Gastrocnemius medialis (tissue), 4 donors: ENCODE measurements at regions not wholly inside any gene's neighbourhood (a gene's known extent, or its start where the extent isn't known, plus 50 kb on each side); places are given as distances from the start of the nearest gene placed in this dataset.

Source experiments
- ATAC-seq, 2 donors: fragments of 150-250 bp; one replicate each; pipeline ENCODE4 v1.9.1; 2016
- DNase-seq, 2 donors: peaks; one replicate each; pipeline ENCODE4 v3.0.0-alpha.2; 2019
- H3K27ac ChIP-seq, 4 donors: fragments of 200-600 bp; sonication (generic); 1 replicate in 1 of 4; 2 replicates in 3 of 4; pipeline ENCODE4 v1.5.1; 2016 to 2018; ENCODE audit warnings: mild to moderate bottlenecking in 2 of 4, moderate library complexity in 1 of 4
- H3K27me3 ChIP-seq, 3 donors: fragments of 200-600 bp; sonication (generic) in 2 of 3; 1 replicate in 1 of 3; 2 replicates in 2 of 3; pipeline versions ENCODE4 v1.5.1 to v1.6.0; 2016 to 2019; ENCODE audit warnings: mild to moderate bottlenecking in 1 of 3, moderate library complexity in 1 of 3
- H3K36me3 ChIP-seq, 2 donors: fragments of 200-600 bp; sonication (generic) in 1 of 2; one replicate each; pipeline ENCODE4 v1.5.1; 2017 to 2018
- H3K4me1 ChIP-seq, 2 donors: fragments of 200-600 bp; sonication (generic) in 1 of 2; one replicate each; pipeline ENCODE4 v1.5.1; 2016 to 2017; ENCODE audit warnings: mild to moderate bottlenecking in 2 of 2
- H3K4me3 ChIP-seq, 4 donors: fragments of 200-600 bp; sonication (generic) in 3 of 4; 1 replicate in 1 of 4; 2 replicates in 3 of 4; pipeline ENCODE4 v1.5.1; 2016 to 2019; ENCODE audit warnings: mild to moderate bottlenecking in 2 of 4
- H3K9me3 ChIP-seq, 3 donors: fragments of 200-600 bp; sonication (generic) in 2 of 3; 1 replicate in 1 of 3; 2 replicates in 2 of 3; pipeline ENCODE4 v1.5.1; 2016 to 2019
- POLR2A ChIP-seq, 2 donors: fragments of 450-650 bp; IDR thresholded peaks; one replicate each; pipeline ENCODE4 v1.6.1; 2017; ENCODE audit warnings: antibody characterized with exemption in 2 of 2, mild to moderate bottlenecking in 2 of 2, moderate library complexity in 2 of 2
- in situ Hi-C, 4 donors: fragments of 200-750 bp; cut with MboI; loops; one replicate each; pipeline versions ENCODE4 v1.15.0 to v1.8.0; 2017; ENCODE audit warnings: low sequenced_read_pairs in 4 of 4
- intact Hi-C: fragments of 100-400 bp; cut with DNase I; formaldehyde crosslinking; loops from one replicate; pipeline ENCODE4 v1.15.1; 2023; ENCODE audit warnings: low total_unique reads
- TF ChIP-seq, protein P1 (sequence below), 5 experiments: fragments of 450-650 bp in 3 of 5; fragments of 200-600 bp in 2 of 5; sonication (generic) in 2 of 5; IDR thresholded peaks in 4 of 5; conservative IDR thresholded peaks in 1 of 5; 1 replicate in 4 of 5; 2 replicates in 1 of 5; pipeline ENCODE4 v1.5.1; 2016 to 2019; ENCODE audit warnings: antibody characterized with exemption in 5 of 5, mild to moderate bottlenecking in 3 of 5, moderate library complexity in 3 of 5

DNA sequence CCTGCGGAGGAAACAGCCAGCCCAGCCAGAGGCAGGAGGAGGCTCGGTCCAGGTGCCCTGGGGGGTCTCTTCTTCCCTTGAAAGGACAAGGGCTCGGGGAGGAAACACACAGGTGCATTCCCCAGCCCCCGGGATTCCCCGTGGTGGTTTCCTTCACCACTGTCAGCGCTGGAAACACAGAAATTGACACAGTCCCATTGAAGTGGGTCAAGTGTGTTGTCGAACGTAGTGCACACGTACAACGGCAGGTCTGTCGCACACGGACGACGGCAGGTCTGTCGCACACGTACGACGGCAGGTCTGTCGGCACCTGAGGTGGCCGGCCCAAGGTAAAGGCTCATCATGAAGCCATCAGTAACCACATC, 80.9 kb downstream of the DLL1 start:
- Histone ChIP-seq H3K4me1 (no peaks in the 10 kb centered on the region), H3K9me3 (no peaks in the 10 kb centered on the region), H3K27me3 (peaks cover 0 to 10% (median 0%) of the 10 kb centered on the region in 3 donors), H3K27ac (no peak overlapping the region), H3K4me3 (no peak overlapping the region), H3K36me3 (no peaks in the 10 kb centered on the region)
- DNase-seq, result no peak
- TF ChIP-seq POLR2A (IDR thresholded peaks at IDR 0.05), result no peak
- TF ChIP-seq, protein P1, sequence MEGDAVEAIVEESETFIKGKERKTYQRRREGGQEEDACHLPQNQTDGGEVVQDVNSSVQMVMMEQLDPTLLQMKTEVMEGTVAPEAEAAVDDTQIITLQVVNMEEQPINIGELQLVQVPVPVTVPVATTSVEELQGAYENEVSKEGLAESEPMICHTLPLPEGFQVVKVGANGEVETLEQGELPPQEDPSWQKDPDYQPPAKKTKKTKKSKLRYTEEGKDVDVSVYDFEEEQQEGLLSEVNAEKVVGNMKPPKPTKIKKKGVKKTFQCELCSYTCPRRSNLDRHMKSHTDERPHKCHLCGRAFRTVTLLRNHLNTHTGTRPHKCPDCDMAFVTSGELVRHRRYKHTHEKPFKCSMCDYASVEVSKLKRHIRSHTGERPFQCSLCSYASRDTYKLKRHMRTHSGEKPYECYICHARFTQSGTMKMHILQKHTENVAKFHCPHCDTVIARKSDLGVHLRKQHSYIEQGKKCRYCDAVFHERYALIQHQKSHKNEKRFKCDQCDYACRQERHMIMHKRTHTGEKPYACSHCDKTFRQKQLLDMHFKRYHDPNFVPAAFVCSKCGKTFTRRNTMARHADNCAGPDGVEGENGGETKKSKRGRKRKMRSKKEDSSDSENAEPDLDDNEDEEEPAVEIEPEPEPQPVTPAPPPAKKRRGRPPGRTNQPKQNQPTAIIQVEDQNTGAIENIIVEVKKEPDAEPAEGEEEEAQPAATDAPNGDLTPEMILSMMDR (IDR thresholded peaks at IDR 0.05 in 4 of 5, conservative IDR thresholded peaks at IDR 0.05 in 1 of 5), result no peak
- ATAC-seq, result no peak
- in situ Hi-C loops (no loop called here), intact Hi-C loops (no loop called here)

DNA sequence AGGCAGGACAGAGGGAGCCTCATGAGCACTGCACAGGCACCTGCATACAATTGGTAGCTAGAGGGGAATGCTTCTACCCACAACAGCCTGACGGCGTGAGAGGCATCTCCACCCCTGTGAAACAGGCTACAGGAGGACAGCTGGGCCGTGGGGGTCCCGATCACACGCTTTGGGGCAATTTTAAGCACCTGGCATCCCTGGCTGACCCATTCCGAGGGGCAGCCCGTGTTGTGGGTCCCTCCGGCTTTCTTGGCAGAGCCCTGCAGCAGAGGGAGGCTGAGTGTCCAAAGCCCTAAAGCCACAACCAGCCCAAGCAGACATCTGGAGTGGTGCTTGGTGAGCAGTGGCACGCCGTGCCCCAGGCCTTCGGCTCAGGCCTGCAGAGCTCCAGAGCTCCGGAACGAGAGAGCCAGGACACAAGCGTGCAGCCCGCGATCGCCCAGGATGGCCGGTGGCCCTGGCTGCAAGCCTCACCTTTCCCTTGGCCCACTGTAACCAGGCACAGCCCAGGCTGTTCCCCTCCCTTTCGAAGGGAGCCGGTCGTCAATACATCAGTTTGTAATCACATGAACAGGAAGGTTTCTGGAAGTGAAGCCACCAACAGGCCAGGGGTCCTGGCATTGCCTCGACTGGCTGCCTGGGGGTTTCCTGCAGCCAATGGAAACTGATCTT, 81.4 kb downstream of the DLL1 start:
- Histone ChIP-seq H3K36me3 (no peaks in the 10 kb centered on the region), H3K4me1 (no peaks in the 10 kb centered on the region), H3K9me3 (no peaks in the 10 kb centered on the region), H3K4me3 (no peak overlapping the region), H3K27me3 (peaks cover 0 to 10% (median 0%) of the 10 kb centered on the region in 3 donors), H3K27ac (no peak overlapping the region)
- DNase-seq (no peak), ATAC-seq (no peak)
- in situ Hi-C loops (no loop called here), intact Hi-C loops (no loop called here)
- TF ChIP-seq, protein P1 (IDR thresholded peaks at IDR 0.05 in 4 of 5, conservative IDR thresholded peaks at IDR 0.05 in 1 of 5), result no peak
- no peak for TF ChIP-seq POLR2A (IDR thresholded peaks at IDR 0.05)

DNA sequence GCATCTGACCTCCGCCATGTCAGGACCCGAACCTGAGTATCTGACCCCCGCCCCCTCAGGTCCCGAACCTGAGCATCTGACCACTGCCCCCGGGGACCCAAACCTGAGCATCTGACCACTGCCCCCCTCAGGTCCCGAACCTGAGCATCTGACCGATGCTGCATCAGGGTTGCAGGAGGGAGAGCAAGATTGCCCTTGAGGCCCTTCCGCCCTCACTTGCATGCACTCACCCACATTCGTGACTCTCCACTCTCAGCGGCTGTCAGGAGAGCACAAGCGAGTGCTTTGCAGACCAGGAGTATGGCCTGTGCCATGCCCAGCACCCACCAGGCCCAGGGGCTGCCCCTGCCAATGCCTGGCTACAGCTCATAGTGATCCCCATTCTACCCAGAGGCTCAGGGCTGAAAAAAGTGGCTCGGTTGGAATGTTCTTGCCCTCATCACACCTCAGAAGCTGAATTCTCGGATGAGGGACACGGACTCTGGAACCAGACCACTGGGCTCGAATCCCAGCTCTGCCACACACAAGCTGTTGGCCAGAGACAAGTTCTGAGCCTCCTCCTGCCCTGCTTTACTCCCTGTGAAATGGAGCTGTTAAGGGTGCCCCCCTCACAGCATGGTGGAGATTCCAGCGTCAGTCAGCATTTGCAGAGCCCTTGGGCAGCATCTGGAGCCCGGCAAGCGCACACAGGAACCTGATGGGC, 82.1 kb downstream of the DLL1 start:
- Histone ChIP-seq H3K27me3 (peaks cover 0 to 10% (median 0%) of the 10 kb centered on the region in 3 donors), H3K4me1 (no peaks in the 10 kb centered on the region), H3K4me3 (no peak overlapping the region), H3K9me3 (no peaks in the 10 kb centered on the region), H3K36me3 (no peaks in the 10 kb centered on the region), H3K27ac (no peak overlapping the region)
- in situ Hi-C loops, result no loop called here
- intact Hi-C loops, result no loop called here
- no peak for ATAC-seq
- no peak for TF ChIP-seq POLR2A (IDR thresholded peaks at IDR 0.05)
- TF ChIP-seq, protein P1 (IDR thresholded peaks at IDR 0.05 in 4 of 5, conservative IDR thresholded peaks at IDR 0.05 in 1 of 5), result no peak
- DNase-seq, result no peak

DNA sequence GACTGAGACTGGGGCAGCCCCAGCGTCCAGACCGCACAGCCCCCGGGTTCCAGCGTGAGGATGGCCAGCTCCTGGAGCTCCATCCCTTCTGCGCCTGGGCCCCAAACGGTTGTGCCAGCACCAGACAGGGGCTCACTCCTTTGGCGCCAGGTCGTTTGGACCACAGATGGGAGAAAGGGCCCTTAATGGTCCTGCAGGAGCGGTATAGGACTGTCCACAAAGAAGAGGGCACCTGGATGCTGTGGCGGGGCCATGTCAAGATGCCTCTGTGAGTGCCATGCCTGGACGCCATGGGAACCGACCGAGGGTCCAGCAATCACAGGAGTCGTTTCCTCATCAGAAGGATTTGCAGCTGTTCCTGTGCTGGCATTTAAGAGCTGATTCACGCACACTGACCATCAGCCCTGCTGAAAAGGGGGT, 82.7 kb downstream of the DLL1 start:
- DNase-seq (no peak), ATAC-seq (no peak)
- in situ Hi-C loops, result no loop called here
- Histone ChIP-seq H3K27ac (no peak overlapping the region), H3K4me3 (no peak overlapping the region), H3K36me3 (no peaks in the 10 kb centered on the region), H3K27me3 (peaks cover 0 to 10% (median 0%) of the 10 kb centered on the region in 3 donors), H3K9me3 (no peaks in the 10 kb centered on the region), H3K4me1 (no peaks in the 10 kb centered on the region)
- TF ChIP-seq, protein P1 (IDR thresholded peaks at IDR 0.05 in 4 of 5, conservative IDR thresholded peaks at IDR 0.05 in 1 of 5), result no peak
- TF ChIP-seq POLR2A (IDR thresholded peaks at IDR 0.05), result no peak
- intact Hi-C loops, result no loop called here
